Glutamatergic neuron (in vitro differentiated cells): ENCODE measurements at regions not wholly inside any gene's neighbourhood (a gene's known extent, or its start where the extent isn't known, plus 50 kb on each side); places are given as distances from the start of the nearest gene placed in this dataset.

Experiments used
- DNase-seq: peaks from one replicate; pipeline ENCODE4 v3.0.0; 2022
- H3K27ac Mint-ChIP-seq: one replicate; pipeline ENCODE4 v1.8.0; 2020; ENCODE audit warnings: mild to moderate bottlenecking, mixed read lengths, inconsistent platforms; ENCODE audit not compliant: unreplicated experiment
- H3K27me3 Mint-ChIP-seq: one replicate; pipeline ENCODE4 v1.8.0; 2020; ENCODE audit warnings: mild to moderate bottlenecking, moderate library complexity, mixed read lengths, inconsistent platforms; ENCODE audit not compliant: unreplicated experiment
- H3K36me3 Mint-ChIP-seq: one replicate; pipeline ENCODE4 v1.8.0; 2020; ENCODE audit warnings: mild to moderate bottlenecking, mixed read lengths, inconsistent platforms; ENCODE audit not compliant: unreplicated experiment
- H3K4me1 Mint-ChIP-seq: one replicate; pipeline ENCODE4 v1.8.0; 2020; ENCODE audit warnings: mild to moderate bottlenecking, low read depth, mixed read lengths, inconsistent platforms; ENCODE audit not compliant: unreplicated experiment
- H3K4me3 Mint-ChIP-seq: one replicate; pipeline ENCODE4 v1.8.0; 2020; ENCODE audit warnings: mild to moderate bottlenecking, mixed read lengths, inconsistent platforms; ENCODE audit not compliant: unreplicated experiment
- H3K9me3 Mint-ChIP-seq: one replicate; pipeline ENCODE4 v1.8.0; 2020; ENCODE audit warnings: mild to moderate bottlenecking, moderate library complexity, mixed read lengths, inconsistent platforms; ENCODE audit not compliant: unreplicated experiment
- TF ChIP-seq, protein P1 (sequence below): fragments of 200-600 bp; sonication (generic); IDR thresholded peaks from one replicate; pipeline ENCODE4 v1.5.0; 2021; ENCODE audit not compliant: partially characterized antibody, unreplicated experiment

DNA sequence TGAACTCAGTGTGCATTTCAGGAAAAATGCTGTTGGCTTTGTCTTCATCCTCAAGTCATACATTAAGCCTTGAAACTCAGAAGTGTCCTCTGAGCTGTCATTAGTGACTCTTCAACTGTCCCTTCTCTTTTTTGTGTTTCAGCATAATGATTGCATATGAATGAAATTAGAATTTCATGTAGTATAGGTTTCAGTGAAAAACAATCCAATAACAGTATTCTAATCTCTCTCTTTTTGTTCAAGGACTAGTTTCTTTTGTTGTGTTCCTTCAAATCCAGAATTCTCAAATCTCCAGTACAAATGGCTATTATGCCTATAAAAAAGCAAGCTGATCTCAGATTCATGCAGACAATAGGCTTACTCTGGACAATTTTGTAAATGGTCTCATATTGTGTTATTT lies 133.5 kb downstream of the QPCT start:
- peaks cover under 1% of the 10 kb centered on the region for H3K27me3 Mint-ChIP-seq
- TF ChIP-seq, protein P1, sequence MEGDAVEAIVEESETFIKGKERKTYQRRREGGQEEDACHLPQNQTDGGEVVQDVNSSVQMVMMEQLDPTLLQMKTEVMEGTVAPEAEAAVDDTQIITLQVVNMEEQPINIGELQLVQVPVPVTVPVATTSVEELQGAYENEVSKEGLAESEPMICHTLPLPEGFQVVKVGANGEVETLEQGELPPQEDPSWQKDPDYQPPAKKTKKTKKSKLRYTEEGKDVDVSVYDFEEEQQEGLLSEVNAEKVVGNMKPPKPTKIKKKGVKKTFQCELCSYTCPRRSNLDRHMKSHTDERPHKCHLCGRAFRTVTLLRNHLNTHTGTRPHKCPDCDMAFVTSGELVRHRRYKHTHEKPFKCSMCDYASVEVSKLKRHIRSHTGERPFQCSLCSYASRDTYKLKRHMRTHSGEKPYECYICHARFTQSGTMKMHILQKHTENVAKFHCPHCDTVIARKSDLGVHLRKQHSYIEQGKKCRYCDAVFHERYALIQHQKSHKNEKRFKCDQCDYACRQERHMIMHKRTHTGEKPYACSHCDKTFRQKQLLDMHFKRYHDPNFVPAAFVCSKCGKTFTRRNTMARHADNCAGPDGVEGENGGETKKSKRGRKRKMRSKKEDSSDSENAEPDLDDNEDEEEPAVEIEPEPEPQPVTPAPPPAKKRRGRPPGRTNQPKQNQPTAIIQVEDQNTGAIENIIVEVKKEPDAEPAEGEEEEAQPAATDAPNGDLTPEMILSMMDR = no peak
- no peak overlapping the region for H3K4me3 Mint-ChIP-seq
- no peaks in the 10 kb centered on the region for H3K9me3 Mint-ChIP-seq
- H3K27ac Mint-ChIP-seq = no peak overlapping the region
- H3K4me1 Mint-ChIP-seq = peaks cover 2% of the 10 kb centered on the region
- H3K36me3 Mint-ChIP-seq = peaks cover 5% of the 10 kb centered on the region
- no peak for DNase-seq

DNA sequence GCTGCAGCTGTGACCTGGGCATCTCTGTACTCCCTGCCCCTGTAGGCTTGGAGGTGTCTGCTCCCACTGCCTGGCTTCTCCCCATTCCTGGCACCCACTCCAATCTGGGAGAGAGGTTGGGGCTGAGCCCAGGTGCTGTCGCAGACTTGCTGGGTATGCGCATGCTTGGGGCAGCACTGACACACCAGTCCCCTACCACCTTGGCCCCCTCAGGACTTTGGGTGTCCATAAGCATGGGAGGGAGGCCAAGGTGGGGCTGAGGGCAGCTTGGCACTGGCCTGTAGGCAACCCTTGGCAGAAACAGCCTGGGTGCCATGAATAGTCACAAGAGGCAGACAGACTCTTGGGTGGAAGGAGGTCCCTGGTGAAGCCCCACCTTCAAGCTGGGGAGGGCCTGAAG lies 136.8 kb downstream of the QPCT start:
- no peak overlapping the region for H3K27ac Mint-ChIP-seq
- no peak for DNase-seq
- peaks cover 5% of the 10 kb centered on the region for H3K36me3 Mint-ChIP-seq
- TF ChIP-seq, protein P1 = no peak
- H3K4me3 Mint-ChIP-seq = no peak overlapping the region
- no peaks in the 10 kb centered on the region for H3K9me3 Mint-ChIP-seq
- peaks cover 1% of the 10 kb centered on the region for H3K27me3 Mint-ChIP-seq
- peaks cover 2% of the 10 kb centered on the region for H3K4me1 Mint-ChIP-seq

DNA sequence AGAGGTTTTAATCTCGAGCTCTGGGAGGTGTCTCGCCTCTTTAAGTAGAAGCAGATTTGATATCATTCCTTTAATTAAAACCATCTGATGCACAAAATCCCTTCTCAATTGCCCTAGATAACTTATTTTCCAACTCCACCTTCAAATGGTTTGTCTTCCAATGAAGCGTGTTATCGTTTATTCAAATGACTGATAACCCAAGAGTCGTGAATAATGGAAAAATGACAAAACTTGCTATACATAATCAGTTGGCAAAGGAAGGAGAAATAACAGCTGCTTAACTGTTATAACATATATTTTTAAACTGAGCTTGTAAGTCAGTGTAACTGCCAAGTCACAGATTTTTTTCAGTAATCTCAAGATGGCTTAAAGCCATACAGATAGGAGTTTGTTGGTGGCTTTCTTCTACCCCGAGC lies 144.6 kb downstream of the QPCT start:
- Mint-ChIP-seq H3K27me3 (no peaks in the 10 kb centered on the region), H3K4me3 (no peak overlapping the region), H3K9me3 (no peaks in the 10 kb centered on the region), H3K4me1 (peaks cover 2% of the 10 kb centered on the region), H3K27ac (no peak overlapping the region), H3K36me3 (no peaks in the 10 kb centered on the region)
- DNase-seq = no peak
- TF ChIP-seq, protein P1 = no peak

DNA sequence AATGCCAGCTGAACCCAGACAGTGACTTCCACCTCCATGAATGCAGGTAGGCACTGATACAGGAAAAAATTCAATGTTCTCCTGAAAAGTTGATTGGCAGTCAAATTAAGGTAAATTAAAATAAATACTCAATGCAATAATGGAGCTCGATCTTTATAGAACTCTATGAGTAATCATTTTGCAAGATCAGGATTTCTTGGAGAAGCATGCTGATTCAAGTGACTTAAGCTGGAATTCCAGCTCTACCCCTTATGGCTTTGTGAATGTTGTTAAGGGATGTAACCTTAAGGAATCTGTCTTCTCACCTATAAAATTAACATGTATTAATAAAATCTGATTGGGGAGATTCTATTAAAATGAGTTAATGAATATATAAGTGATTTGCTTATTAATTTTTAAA lies 145.1 kb downstream of the QPCT start:
- Mint-ChIP-seq H3K36me3 (no peaks in the 10 kb centered on the region), H3K27ac (no peak overlapping the region), H3K9me3 (no peaks in the 10 kb centered on the region), H3K4me1 (peaks cover 2% of the 10 kb centered on the region), H3K27me3 (no peaks in the 10 kb centered on the region), H3K4me3 (no peak overlapping the region)
- TF ChIP-seq, protein P1 = no peak
- no peak for DNase-seq

DNA sequence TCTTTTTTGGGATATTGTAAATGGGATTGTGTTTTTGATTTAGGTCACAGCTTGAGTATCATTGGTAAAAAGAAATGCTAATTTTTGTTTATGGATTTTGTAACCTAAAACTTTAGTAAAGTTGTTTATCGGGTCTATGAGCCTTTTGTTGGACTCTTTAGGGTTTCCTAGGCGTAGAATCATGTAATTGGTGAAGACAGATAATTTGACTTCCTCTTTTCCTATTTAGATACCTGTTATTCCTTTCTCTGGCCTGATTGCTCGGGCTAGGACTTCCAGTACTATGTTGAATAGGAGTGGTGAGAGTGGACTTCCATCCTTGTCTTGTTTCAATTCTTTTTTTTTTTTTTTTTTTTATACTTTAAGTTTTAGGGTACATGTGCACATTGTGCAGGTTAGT lies 149.0 kb downstream of the QPCT start:
- TF ChIP-seq, protein P1 = no peak
- Mint-ChIP-seq H3K4me1 (no peaks in the 10 kb centered on the region), H3K9me3 (no peaks in the 10 kb centered on the region), H3K27me3 (no peaks in the 10 kb centered on the region), H3K4me3 (no peak overlapping the region), H3K36me3 (no peaks in the 10 kb centered on the region), H3K27ac (no peak overlapping the region)
- no peak for DNase-seq
